GM12878 (cell line): ENCODE measurements at regions not wholly inside any gene's neighbourhood (a gene's known extent, or its start where the extent isn't known, plus 50 kb on each side); places are given as distances from the start of the nearest gene placed in this dataset.

Source experiments
- ATAC-seq: fragments of 200-7000 bp; cut with Tn5 transposase; 3 replicates; pipeline ENCODE4 v1.9.1; 2020; ENCODE audit warnings: mild to moderate bottlenecking, moderate library complexity
- BruUV-seq: library from RNA; stranded (reverse); fragments of 400-500 nt; replicated peaks from 2 replicates; lab custom pipeline; 2021; lab: Mats Ljungman, UMichigan
- CTCF ChIA-PET: fragments of 300-600 bp; sonication (Branson Sonifier 250); formaldehyde crosslinking; extraction: SDS; loops from one replicate; lab custom pipeline; 2021; ENCODE audit warnings: inconsistent platforms; lab: Yijun Ruan, JAX
- POLR2A ChIA-PET: fragments of 350-600 bp; formaldehyde crosslinking; extraction: SDS; loops from one replicate; lab custom pipeline; 2021; ENCODE audit warnings: inconsistent platforms; lab: Charles Lee
- RAD21 ChIA-PET: fragments of 300-600 bp; sonication (Branson Sonifier 250); formaldehyde crosslinking; loops from one replicate; lab custom pipeline; 2023; ENCODE audit warnings: antibody characterized with exemption; ENCODE audit not compliant: unreplicated experiment; lab: Charles Lee
- SMC1A ChIA-PET: fragments of 300-600 bp; sonication (Branson Sonifier 250); formaldehyde crosslinking; loops from one replicate; lab custom pipeline; 2023; ENCODE audit not compliant: unreplicated experiment, uncharacterized antibody; lab: Charles Lee
- DNase-seq: peaks from one replicate; pipeline ENCODE4 v3.0.0-alpha.2; 2011; ENCODE audit warnings: low read depth, low spot score
- FAIRE-seq: peaks from 3 replicates; lab custom pipeline; 2011; peaks lifted over from hg19 to GRCh38; lab: Jason Lieb, UNC
- H2AFZ ChIP-seq: 2 replicates; pipeline ENCODE4 v1.6.0; 2011; ENCODE audit warnings: low read depth, low read length, control low read depth; ENCODE audit not compliant: control insufficient read depth
- H3K27ac ChIP-seq: 2 replicates; pipeline ENCODE4 v1.5.1; 2011; ENCODE audit warnings: control low read depth; ENCODE audit not compliant: control insufficient read depth, insufficient read depth
- H3K27me3 ChIP-seq, 2 experiments: replicated peaks in 1 of 2; 2 replicates each; pipeline versions ENCODE4 v1.6.0 to v1.6.1; 2011; ENCODE audit warnings: low read length in 1 of 2; ENCODE audit not compliant: control insufficient read depth in 2 of 2, insufficient read depth in 2 of 2
- H3K36me3 ChIP-seq, 2 experiments: 2 replicates each; pipeline ENCODE4 v1.5.1; 2011; ENCODE audit warnings: low read length in 1 of 2; ENCODE audit not compliant: control insufficient read depth in 2 of 2, insufficient read depth in 2 of 2
- H3K4me1 ChIP-seq: 2 replicates; pipeline ENCODE4 v1.6.1; 2011; ENCODE audit warnings: mild to moderate bottlenecking, low read length, moderate library complexity, mixed read lengths; ENCODE audit not compliant: control insufficient read depth, insufficient read depth
- H3K4me2 ChIP-seq: 2 replicates; pipeline ENCODE4 v1.6.0; 2011; ENCODE audit warnings: control low read depth; ENCODE audit not compliant: control insufficient read depth, insufficient read depth
- H3K4me3 ChIP-seq: fragments of 200-600 bp; sonication (generic); 2 replicates; pipeline ENCODE4 v1.5.1; 2016
- H3K79me2 ChIP-seq: 2 replicates; pipeline ENCODE4 v1.6.0; 2011; ENCODE audit warnings: low read length; ENCODE audit not compliant: control insufficient read depth, insufficient read depth
- H3K9ac ChIP-seq: 2 replicates; pipeline ENCODE4 v1.8.0; 2011; ENCODE audit warnings: low read length, control low read depth, mixed read lengths; ENCODE audit not compliant: control insufficient read depth, insufficient read depth
- H3K9me3 ChIP-seq: replicated peaks from 3 replicates; pipeline ENCODE4 v1.5.1; 2011; ENCODE audit warnings: mild to moderate bottlenecking, low read length; ENCODE audit not compliant: control insufficient read depth, insufficient read depth
- H4K20me1 ChIP-seq: 2 replicates; pipeline ENCODE4 v1.6.0; 2011; ENCODE audit not compliant: control insufficient read depth, insufficient read depth
- ATF7 ChIP-seq: fragments of 450-650 bp; IDR thresholded peaks from 2 replicates; pipeline ENCODE4 v1.6.1; 2016; ENCODE audit warnings: low read depth, mild to moderate bottlenecking
- BHLHE40 ChIP-seq, 2 experiments: fragments of 450-650 bp in 1 of 2; IDR thresholded peaks; 2 replicates each; pipeline ENCODE4 v1.6.1; 2011 to 2017; ENCODE audit warnings: low read depth in 2 of 2, borderline replicate concordance in 1 of 2, improper control_type of control experiment in 1 of 2, low read length in 1 of 2, mild to moderate bottlenecking in 1 of 2
- CBFB ChIP-seq: IDR thresholded peaks from 2 replicates; pipeline ENCODE4 v1.6.1; 2016; ENCODE audit warnings: antibody characterized with exemption, low read depth
- MEF2A ChIP-seq: IDR thresholded peaks from 2 replicates; pipeline ENCODE4 v1.6.1; 2011; ENCODE audit warnings: low read depth, mild to moderate bottlenecking, low read length, moderate library complexity; ENCODE audit not compliant: insufficient read depth
- PML ChIP-seq: IDR thresholded peaks from 2 replicates; pipeline ENCODE4 v1.6.1; 2012; ENCODE audit warnings: low read length, inconsistent platforms
- SIN3A ChIP-seq: IDR thresholded peaks from 2 replicates; pipeline ENCODE4 v1.6.1; 2012; ENCODE audit warnings: low read depth, low read length, improper control_type of control experiment
- SUZ12 ChIP-seq: fragments of 200-600 bp; sonication (generic); IDR thresholded peaks from one replicate; pipeline ENCODE4 v1.6.1; 2018; ENCODE audit warnings: antibody characterized with exemption, mild to moderate bottlenecking; ENCODE audit not compliant: unreplicated experiment
- TBL1XR1 ChIP-seq: IDR thresholded peaks from 2 replicates; pipeline ENCODE4 v1.6.1; 2012; ENCODE audit warnings: low read depth, low read length, improper control_type of control experiment
- WRNIP1 ChIP-seq: IDR thresholded peaks from 2 replicates; pipeline ENCODE4 v1.6.1; 2011; ENCODE audit warnings: low read depth, low read length, improper control_type of control experiment, borderline replicate concordance
- YY1 ChIP-seq: IDR thresholded peaks from 2 replicates; pipeline ENCODE4 v1.6.1; 2011; ENCODE audit warnings: low read depth, mild to moderate bottlenecking, low read length
- ZZZ3 ChIP-seq: IDR thresholded peaks from 2 replicates; pipeline ENCODE4 v1.6.1; 2011; ENCODE audit warnings: low read depth; ENCODE audit not compliant: control insufficient read depth, insufficient read length
- WGBS: methylation state at CpG from one replicate; pipeline ENCODE4 v1.1.6; 2016; ENCODE audit warnings: low lambda C conversion rate; ENCODE audit not compliant: insufficient replicate concordance, insufficient coverage; ENCODE audit errors: missing lambda C conversion rate; 5-methylcytosine and 5-hydroxymethylcytosine counted together
- in situ Hi-C: fragments of 300-500 bp; cut with MboI; formaldehyde crosslinking; loops from 9 replicates; pipeline ENCODE4 v1.14.3; 2018; ENCODE audit warnings: mixed read lengths
- intact Hi-C: fragments of 100-400 bp; cut with micrococcal nuclease; formaldehyde crosslinking; loops from one replicate; pipeline ENCODE4 v1.14.2; 2022; ENCODE audit not compliant: unreplicated experiment
- TF ChIP-seq, protein P1 (sequence below): fragments of 150-350 bp; IDR thresholded peaks from 2 replicates; pipeline ENCODE4 v1.6.1; 2014; ENCODE audit warnings: mild to moderate bottlenecking, low read depth, low read length
- TF ChIP-seq, protein P2 (sequence below): fragments of 150-350 bp; IDR thresholded peaks from 2 replicates; pipeline ENCODE4 v1.6.1; 2016; ENCODE audit warnings: low read depth, low read length
- TF ChIP-seq, protein P3 (sequence below): fragments of 450-650 bp; formaldehyde crosslinking; IDR thresholded peaks from 2 replicates; pipeline ENCODE4 v1.4.0; 2020; ENCODE audit warnings: mild to moderate bottlenecking, moderate library complexity
- TF ChIP-seq, protein P4 (sequence below): IDR thresholded peaks from 2 replicates; pipeline ENCODE4 v1.6.1; 2012; ENCODE audit warnings: low read length, inconsistent platforms

GRCh38 chr21:35926003-35926740, 134.2 kb downstream of the SETD4 start:
- in situ Hi-C loops = no loop called here
- ATAC-seq = no peak
- no peak overlapping the region for H3K9ac ChIP-seq
- no peaks in the 10 kb centered on the region for H4K20me1 ChIP-seq
- WGBS = 6% methylated on average over 3 of the region's 3 CpGs
- no peak overlapping the region for H3K4me2 ChIP-seq
- intact Hi-C loops = no loop called here
- H3K79me2 ChIP-seq = no peaks in the 10 kb centered on the region
- SMC1A ChIA-PET = no interaction called here
- CTCF ChIA-PET = no interaction called here
- H3K4me1 ChIP-seq = no peaks in the 10 kb centered on the region
- DNase-seq = no peak
- H3K36me3 ChIP-seq = no peaks in the 10 kb centered on the region
- no peak overlapping the region for H2AFZ ChIP-seq
- H3K27me3 ChIP-seq = no peaks in the 10 kb centered on the region
- no peak overlapping the region for H3K4me3 ChIP-seq
- BruUV-seq = no TSS peak
- RAD21 ChIA-PET = no interaction called here
- POLR2A ChIA-PET = no interaction called here
- H3K27ac ChIP-seq = no peak overlapping the region
- no peak for FAIRE-seq
- H3K9me3 ChIP-seq = no peaks in the 10 kb centered on the region
- TF ChIP-seq WRNIP1 (no peak), BHLHE40 (IDR thresholded peaks at IDR 0.05; ENCODE audit: borderline replicate concordance in 1 of 2, low read depth in 2 of 2, low read length in 1 of 2) (no peak), TBL1XR1 (no peak), PML (no peak), YY1 (no peak), MEF2A (no peak), SIN3A (no peak), SUZ12 (no peak), CBFB (no peak), ATF7 (no peak), ZZZ3 (no peak)
- TF ChIP-seq, protein P1, sequence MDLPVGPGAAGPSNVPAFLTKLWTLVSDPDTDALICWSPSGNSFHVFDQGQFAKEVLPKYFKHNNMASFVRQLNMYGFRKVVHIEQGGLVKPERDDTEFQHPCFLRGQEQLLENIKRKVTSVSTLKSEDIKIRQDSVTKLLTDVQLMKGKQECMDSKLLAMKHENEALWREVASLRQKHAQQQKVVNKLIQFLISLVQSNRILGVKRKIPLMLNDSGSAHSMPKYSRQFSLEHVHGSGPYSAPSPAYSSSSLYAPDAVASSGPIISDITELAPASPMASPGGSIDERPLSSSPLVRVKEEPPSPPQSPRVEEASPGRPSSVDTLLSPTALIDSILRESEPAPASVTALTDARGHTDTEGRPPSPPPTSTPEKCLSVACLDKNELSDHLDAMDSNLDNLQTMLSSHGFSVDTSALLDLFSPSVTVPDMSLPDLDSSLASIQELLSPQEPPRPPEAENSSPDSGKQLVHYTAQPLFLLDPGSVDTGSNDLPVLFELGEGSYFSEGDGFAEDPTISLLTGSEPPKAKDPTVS = no peak
- TF ChIP-seq, protein P2, sequence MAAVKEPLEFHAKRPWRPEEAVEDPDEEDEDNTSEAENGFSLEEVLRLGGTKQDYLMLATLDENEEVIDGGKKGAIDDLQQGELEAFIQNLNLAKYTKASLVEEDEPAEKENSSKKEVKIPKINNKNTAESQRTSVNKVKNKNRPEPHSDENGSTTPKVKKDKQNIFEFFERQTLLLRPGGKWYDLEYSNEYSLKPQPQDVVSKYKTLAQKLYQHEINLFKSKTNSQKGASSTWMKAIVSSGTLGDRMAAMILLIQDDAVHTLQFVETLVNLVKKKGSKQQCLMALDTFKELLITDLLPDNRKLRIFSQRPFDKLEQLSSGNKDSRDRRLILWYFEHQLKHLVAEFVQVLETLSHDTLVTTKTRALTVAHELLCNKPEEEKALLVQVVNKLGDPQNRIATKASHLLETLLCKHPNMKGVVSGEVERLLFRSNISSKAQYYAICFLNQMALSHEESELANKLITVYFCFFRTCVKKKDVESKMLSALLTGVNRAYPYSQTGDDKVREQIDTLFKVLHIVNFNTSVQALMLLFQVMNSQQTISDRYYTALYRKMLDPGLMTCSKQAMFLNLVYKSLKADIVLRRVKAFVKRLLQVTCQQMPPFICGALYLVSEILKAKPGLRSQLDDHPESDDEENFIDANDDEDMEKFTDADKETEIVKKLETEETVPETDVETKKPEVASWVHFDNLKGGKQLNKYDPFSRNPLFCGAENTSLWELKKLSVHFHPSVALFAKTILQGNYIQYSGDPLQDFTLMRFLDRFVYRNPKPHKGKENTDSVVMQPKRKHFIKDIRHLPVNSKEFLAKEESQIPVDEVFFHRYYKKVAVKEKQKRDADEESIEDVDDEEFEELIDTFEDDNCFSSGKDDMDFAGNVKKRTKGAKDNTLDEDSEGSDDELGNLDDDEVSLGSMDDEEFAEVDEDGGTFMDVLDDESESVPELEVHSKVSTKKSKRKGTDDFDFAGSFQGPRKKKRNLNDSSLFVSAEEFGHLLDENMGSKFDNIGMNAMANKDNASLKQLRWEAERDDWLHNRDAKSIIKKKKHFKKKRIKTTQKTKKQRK = no peak
- TF ChIP-seq, protein P3, sequence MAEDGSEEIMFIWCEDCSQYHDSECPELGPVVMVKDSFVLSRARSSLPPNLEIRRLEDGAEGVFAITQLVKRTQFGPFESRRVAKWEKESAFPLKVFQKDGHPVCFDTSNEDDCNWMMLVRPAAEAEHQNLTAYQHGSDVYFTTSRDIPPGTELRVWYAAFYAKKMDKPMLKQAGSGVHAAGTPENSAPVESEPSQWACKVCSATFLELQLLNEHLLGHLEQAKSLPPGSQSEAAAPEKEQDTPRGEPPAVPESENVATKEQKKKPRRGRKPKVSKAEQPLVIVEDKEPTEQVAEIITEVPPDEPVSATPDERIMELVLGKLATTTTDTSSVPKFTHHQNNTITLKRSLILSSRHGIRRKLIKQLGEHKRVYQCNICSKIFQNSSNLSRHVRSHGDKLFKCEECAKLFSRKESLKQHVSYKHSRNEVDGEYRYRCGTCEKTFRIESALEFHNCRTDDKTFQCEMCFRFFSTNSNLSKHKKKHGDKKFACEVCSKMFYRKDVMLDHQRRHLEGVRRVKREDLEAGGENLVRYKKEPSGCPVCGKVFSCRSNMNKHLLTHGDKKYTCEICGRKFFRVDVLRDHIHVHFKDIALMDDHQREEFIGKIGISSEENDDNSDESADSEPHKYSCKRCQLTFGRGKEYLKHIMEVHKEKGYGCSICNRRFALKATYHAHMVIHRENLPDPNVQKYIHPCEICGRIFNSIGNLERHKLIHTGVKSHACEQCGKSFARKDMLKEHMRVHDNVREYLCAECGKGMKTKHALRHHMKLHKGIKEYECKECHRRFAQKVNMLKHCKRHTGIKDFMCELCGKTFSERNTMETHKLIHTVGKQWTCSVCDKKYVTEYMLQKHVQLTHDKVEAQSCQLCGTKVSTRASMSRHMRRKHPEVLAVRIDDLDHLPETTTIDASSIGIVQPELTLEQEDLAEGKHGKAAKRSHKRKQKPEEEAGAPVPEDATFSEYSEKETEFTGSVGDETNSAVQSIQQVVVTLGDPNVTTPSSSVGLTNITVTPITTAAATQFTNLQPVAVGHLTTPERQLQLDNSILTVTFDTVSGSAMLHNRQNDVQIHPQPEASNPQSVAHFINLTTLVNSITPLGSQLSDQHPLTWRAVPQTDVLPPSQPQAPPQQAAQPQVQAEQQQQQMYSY (CRISPR knock-in tag) = no peak
- TF ChIP-seq, protein P4, sequence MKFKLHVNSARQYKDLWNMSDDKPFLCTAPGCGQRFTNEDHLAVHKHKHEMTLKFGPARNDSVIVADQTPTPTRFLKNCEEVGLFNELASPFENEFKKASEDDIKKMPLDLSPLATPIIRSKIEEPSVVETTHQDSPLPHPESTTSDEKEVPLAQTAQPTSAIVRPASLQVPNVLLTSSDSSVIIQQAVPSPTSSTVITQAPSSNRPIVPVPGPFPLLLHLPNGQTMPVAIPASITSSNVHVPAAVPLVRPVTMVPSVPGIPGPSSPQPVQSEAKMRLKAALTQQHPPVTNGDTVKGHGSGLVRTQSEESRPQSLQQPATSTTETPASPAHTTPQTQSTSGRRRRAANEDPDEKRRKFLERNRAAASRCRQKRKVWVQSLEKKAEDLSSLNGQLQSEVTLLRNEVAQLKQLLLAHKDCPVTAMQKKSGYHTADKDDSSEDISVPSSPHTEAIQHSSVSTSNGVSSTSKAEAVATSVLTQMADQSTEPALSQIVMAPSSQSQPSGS = no peak
